OCI-LY7 (cell line): ENCODE measurements at regions not wholly inside any gene's neighbourhood (a gene's known extent, or its start where the extent isn't known, plus 50 kb on each side); places are given as distances from the start of the nearest gene placed in this dataset.

Source experiments
- EZH2phosphoT487 ChIP-seq: fragments of 200-600 bp; sonication (generic); IDR thresholded peaks from 2 replicates; pipeline ENCODE4 v1.6.1; 2018; ENCODE audit warnings: low read depth, borderline replicate concordance, mild to moderate bottlenecking, mixed run types, antibody characterized with exemption, low read length, moderate library complexity, mixed read lengths
- TF ChIP-seq, protein P1 (sequence below): fragments of 200-600 bp; sonication (generic); conservative IDR thresholded peaks from 2 replicates; pipeline ENCODE4 v1.5.1; 2014; ENCODE audit warnings: mild to moderate bottlenecking, antibody characterized with exemption, low read length, moderate library complexity, mixed read lengths

- TF ChIP-seq, protein P1, sequence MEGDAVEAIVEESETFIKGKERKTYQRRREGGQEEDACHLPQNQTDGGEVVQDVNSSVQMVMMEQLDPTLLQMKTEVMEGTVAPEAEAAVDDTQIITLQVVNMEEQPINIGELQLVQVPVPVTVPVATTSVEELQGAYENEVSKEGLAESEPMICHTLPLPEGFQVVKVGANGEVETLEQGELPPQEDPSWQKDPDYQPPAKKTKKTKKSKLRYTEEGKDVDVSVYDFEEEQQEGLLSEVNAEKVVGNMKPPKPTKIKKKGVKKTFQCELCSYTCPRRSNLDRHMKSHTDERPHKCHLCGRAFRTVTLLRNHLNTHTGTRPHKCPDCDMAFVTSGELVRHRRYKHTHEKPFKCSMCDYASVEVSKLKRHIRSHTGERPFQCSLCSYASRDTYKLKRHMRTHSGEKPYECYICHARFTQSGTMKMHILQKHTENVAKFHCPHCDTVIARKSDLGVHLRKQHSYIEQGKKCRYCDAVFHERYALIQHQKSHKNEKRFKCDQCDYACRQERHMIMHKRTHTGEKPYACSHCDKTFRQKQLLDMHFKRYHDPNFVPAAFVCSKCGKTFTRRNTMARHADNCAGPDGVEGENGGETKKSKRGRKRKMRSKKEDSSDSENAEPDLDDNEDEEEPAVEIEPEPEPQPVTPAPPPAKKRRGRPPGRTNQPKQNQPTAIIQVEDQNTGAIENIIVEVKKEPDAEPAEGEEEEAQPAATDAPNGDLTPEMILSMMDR, result no peak
- no peak for TF ChIP-seq EZH2phosphoT487
These were observed 255.0 kb downstream of the HACE1 start for GRCh38 chr6:104604685-104605084.
